ENCODE measurements at regions not wholly inside any gene's neighbourhood (a gene's known extent, or its start where the extent isn't known, plus 50 kb on each side); places are given as distances from the start of the nearest gene placed in this dataset.

DNA sequence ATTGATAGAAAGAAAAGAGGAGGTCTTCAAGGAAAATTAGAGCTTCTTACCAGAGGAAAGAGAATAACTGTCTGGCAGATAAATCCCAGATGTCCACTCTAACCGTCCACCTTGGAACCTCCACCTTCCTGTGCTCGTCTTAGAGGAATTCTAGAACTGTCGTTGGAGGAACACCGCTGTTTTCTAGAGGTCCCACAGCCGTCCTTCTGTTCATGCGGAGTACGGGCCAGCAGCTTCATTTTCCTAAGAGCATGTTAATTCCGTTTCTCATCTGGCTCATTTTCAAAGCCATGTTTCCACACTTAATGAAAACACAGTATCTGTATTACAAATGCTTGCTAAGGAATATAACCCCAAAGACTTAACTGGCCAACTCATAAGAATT is 107.9 kb upstream of the ESRRB start:
- H3K9me3 ChIP-seq (ENCODE audit: control extremely low read depth in 1 of 3, control insufficient read depth in 2 of 3, insufficient read depth in 1 of 3, low read length in 2 of 3) = peaks cover 0 to 6% (median 0%) of the 10 kb centered on the region in 3 donors
- peaks cover 0 to 5% (median 2%) of the 10 kb centered on the region in 4 experiments for H3K27me3 ChIP-seq (replicated peaks in 1 of 4; ENCODE audit: control extremely low read depth in 1 of 4, control insufficient read depth in 3 of 4, insufficient read depth in 4 of 4, low read length in 3 of 4)
- no peaks in the 10 kb centered on the region for H3K9me3 Mint-ChIP-seq (ENCODE audit: insufficient read depth)
- no peak for DNase-seq
- H3K4me3 ChIP-seq (ENCODE audit: control extremely low read depth in 1 of 5, extremely low read depth in 1 of 5, insufficient read depth in 1 of 5, low read depth in 2 of 5, low read length in 4 of 5) = peak overlapping the region in 1 of 5 experiments; percentile 10
- H3K4me1 ChIP-seq (ENCODE audit: control insufficient read depth in 2 of 2, insufficient read depth in 2 of 2, low read length in 2 of 2) = peaks cover 5 to 7% of the 10 kb centered on the region in 2 donors
- ChIA-PET CTCF (no interaction called here), POLR2A (no interaction called here)
- TF ChIP-seq, protein P1, sequence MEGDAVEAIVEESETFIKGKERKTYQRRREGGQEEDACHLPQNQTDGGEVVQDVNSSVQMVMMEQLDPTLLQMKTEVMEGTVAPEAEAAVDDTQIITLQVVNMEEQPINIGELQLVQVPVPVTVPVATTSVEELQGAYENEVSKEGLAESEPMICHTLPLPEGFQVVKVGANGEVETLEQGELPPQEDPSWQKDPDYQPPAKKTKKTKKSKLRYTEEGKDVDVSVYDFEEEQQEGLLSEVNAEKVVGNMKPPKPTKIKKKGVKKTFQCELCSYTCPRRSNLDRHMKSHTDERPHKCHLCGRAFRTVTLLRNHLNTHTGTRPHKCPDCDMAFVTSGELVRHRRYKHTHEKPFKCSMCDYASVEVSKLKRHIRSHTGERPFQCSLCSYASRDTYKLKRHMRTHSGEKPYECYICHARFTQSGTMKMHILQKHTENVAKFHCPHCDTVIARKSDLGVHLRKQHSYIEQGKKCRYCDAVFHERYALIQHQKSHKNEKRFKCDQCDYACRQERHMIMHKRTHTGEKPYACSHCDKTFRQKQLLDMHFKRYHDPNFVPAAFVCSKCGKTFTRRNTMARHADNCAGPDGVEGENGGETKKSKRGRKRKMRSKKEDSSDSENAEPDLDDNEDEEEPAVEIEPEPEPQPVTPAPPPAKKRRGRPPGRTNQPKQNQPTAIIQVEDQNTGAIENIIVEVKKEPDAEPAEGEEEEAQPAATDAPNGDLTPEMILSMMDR (IDR thresholded peaks at IDR 0.05) = no peak
- no peak for TF ChIP-seq EZH2 (IDR thresholded peaks at IDR 0.05; ENCODE audit: borderline replicate concordance, insufficient read depth, low read depth, low read length, poor library complexity, severe bottlenecking)
- H3K4me3 Mint-ChIP-seq = no peak overlapping the region
- no peaks in the 10 kb centered on the region for H4K20me1 ChIP-seq (ENCODE audit: control insufficient read depth, insufficient read depth, low read length, poor library complexity, severe bottlenecking)
- no peak overlapping the region for H3K27ac ChIP-seq (ENCODE audit: low read length in 2 of 2)
- H3K4me2 ChIP-seq (replicated peaks; ENCODE audit: low read depth, low read length, poor library complexity, severe bottlenecking) = peak overlapping the region; percentile 56
- 30% methylated on average over 7 of the region's 8 CpGs for WGBS (ENCODE audit: insufficient coverage)
- ATAC-seq (ENCODE audit: low read depth) = no peak
- intact Hi-C loops (cut with micrococcal nuclease) = no loop called here
- no peak overlapping the region for H2AFZ ChIP-seq (ENCODE audit: insufficient read depth, low read depth, low read length, poor library complexity, severe bottlenecking)
- no peak overlapping the region for H3K9ac ChIP-seq (ENCODE audit: low read length)
- H3K4me1 Mint-ChIP-seq = peaks cover 5% of the 10 kb centered on the region
- no peaks in the 10 kb centered on the region for H3K36me3 ChIP-seq (replicated peaks in 1 of 2; ENCODE audit: control extremely low read depth in 1 of 2, control insufficient read depth in 1 of 2, extremely low read depth in 1 of 2, insufficient read depth in 2 of 2, low read length in 1 of 2)
- no peak overlapping the region for H3K27ac Mint-ChIP-seq
- no peaks in the 10 kb centered on the region for H3K79me2 ChIP-seq (ENCODE audit: control insufficient read depth, insufficient read depth, low read length)
- peaks cover 20% of the 10 kb centered on the region for H3K27me3 Mint-ChIP-seq

DNA sequence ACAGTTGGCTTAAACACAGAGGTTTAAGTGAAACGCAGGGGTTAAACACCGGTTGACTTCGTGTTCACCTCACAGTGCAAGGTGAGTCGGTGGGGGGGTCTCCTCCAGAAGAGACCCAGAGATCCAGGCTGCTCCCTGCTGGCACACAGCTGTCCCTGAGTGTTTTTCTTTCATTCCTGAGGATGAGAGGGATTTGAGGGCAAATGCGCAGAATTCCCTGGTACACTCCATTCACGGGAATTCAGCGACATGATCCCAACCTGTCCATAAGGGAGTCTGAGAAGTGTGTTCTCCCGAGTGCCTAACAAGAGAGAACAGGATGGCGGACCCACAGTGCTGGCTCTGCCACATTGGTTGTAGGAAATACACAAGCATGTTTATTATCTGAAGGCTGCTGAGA is 107.2 kb upstream of the ESRRB start:
- peaks cover 0 to 7% (median 2%) of the 10 kb centered on the region in 4 experiments for H3K27me3 ChIP-seq (replicated peaks in 1 of 4; ENCODE audit: control extremely low read depth in 1 of 4, control insufficient read depth in 3 of 4, insufficient read depth in 4 of 4, low read length in 3 of 4)
- 87% methylated on average over 7 of the region's 9 CpGs for WGBS (ENCODE audit: insufficient coverage)
- H3K27me3 Mint-ChIP-seq = peaks cover 16% of the 10 kb centered on the region
- H3K4me3 ChIP-seq (ENCODE audit: control extremely low read depth in 1 of 5, extremely low read depth in 1 of 5, insufficient read depth in 1 of 5, low read depth in 2 of 5, low read length in 4 of 5) = no peak overlapping the region
- TF ChIP-seq, protein P1 (IDR thresholded peaks at IDR 0.05) = no peak
- no peak for TF ChIP-seq EZH2 (IDR thresholded peaks at IDR 0.05; ENCODE audit: borderline replicate concordance, insufficient read depth, low read depth, low read length, poor library complexity, severe bottlenecking)
- H3K9me3 ChIP-seq (ENCODE audit: control extremely low read depth in 1 of 3, control insufficient read depth in 2 of 3, insufficient read depth in 1 of 3, low read length in 2 of 3) = peaks cover 0 to 6% (median 0%) of the 10 kb centered on the region in 3 donors
- peaks cover 5 to 7% of the 10 kb centered on the region in 2 donors for H3K4me1 ChIP-seq (ENCODE audit: control insufficient read depth in 2 of 2, insufficient read depth in 2 of 2, low read length in 2 of 2)
- no peak for DNase-seq
- peaks cover 5% of the 10 kb centered on the region for H3K4me1 Mint-ChIP-seq
- ATAC-seq (ENCODE audit: low read depth) = no peak
- H3K4me2 ChIP-seq (replicated peaks; ENCODE audit: low read depth, low read length, poor library complexity, severe bottlenecking) = no peak overlapping the region
- H3K9me3 Mint-ChIP-seq (ENCODE audit: insufficient read depth) = no peaks in the 10 kb centered on the region
- H3K4me3 Mint-ChIP-seq = no peak overlapping the region
- CTCF ChIA-PET = no interaction called here
- no peak overlapping the region for H3K27ac ChIP-seq (ENCODE audit: low read length in 2 of 2)
- no peak overlapping the region for H2AFZ ChIP-seq (ENCODE audit: insufficient read depth, low read depth, low read length, poor library complexity, severe bottlenecking)
- no peak overlapping the region for H3K9ac ChIP-seq (ENCODE audit: low read length)
- H3K36me3 ChIP-seq (replicated peaks in 1 of 2; ENCODE audit: control extremely low read depth in 1 of 2, control insufficient read depth in 1 of 2, extremely low read depth in 1 of 2, insufficient read depth in 2 of 2, low read length in 1 of 2) = no peaks in the 10 kb centered on the region
- no peaks in the 10 kb centered on the region for H4K20me1 ChIP-seq (ENCODE audit: control insufficient read depth, insufficient read depth, low read length, poor library complexity, severe bottlenecking)
- POLR2A ChIA-PET = no interaction called here
- intact Hi-C loops (cut with micrococcal nuclease) = no loop called here
- no peaks in the 10 kb centered on the region for H3K79me2 ChIP-seq (ENCODE audit: control insufficient read depth, insufficient read depth, low read length)
- no peak overlapping the region for H3K27ac Mint-ChIP-seq
